ENCODE measurements at regions not wholly inside any gene's neighbourhood (a gene's known extent, or its start where the extent isn't known, plus 50 kb on each side); places are given as distances from the start of the nearest gene placed in this dataset.

GRCh38 chr3:64865839-64866570 lies 178.2 kb upstream of the ADAMTS9 start:
- TF ChIP-seq FOXP2 (optimal IDR thresholded peaks at IDR 0.05; ENCODE audit: control extremely low read depth, extremely low read length, insufficient read depth): no peak
- TF ChIP-seq POLR2AphosphoS5 (IDR thresholded peaks at IDR 0.05; ENCODE audit: borderline replicate concordance, low read depth, low read length): no peak
- no peak for TF ChIP-seq EZH2 (IDR thresholded peaks at IDR 0.05)
- DNase-seq (ENCODE audit: low read depth, low spot score): no peak
- Histone ChIP-seq H3K4me3 (no peak overlapping the region), H3K9ac (ENCODE audit: insufficient read length) (no peak overlapping the region), H3K9me3 (ENCODE audit: low read depth, low read length) (no peaks in the 10 kb centered on the region), H3K36me3 (ENCODE audit: insufficient read depth, low read length) (no peaks in the 10 kb centered on the region), H3K27ac (peak overlapping the region; percentile 68; the same call in 1 of the 2 replicates)

- Histone ChIP-seq H3K27ac (no peak overlapping the region), H3K4me3 (no peak overlapping the region), H3K36me3 (ENCODE audit: insufficient read depth, low read length) (no peaks in the 10 kb centered on the region), H3K9me3 (ENCODE audit: low read depth, low read length) (no peaks in the 10 kb centered on the region), H3K9ac (ENCODE audit: insufficient read length) (no peak overlapping the region)
- TF ChIP-seq FOXP2 (optimal IDR thresholded peaks at IDR 0.05; ENCODE audit: control extremely low read depth, extremely low read length, insufficient read depth) (no peak), POLR2AphosphoS5 (IDR thresholded peaks at IDR 0.05; ENCODE audit: borderline replicate concordance, low read depth, low read length) (no peak)
- DNase-seq (ENCODE audit: low read depth, low spot score): no peak
These were observed 175.7 kb upstream of the ADAMTS9 start for GRCh38 chr3:64863226-64864212.

GRCh38 chr3:64861684-64862083 lies 173.9 kb upstream of the ADAMTS9 start:
- no peak for DNase-seq (ENCODE audit: low read depth, low spot score)
- no peak overlapping the region for H3K27ac ChIP-seq
- TF ChIP-seq FOXP2 (optimal IDR thresholded peaks at IDR 0.05; ENCODE audit: control extremely low read depth, extremely low read length, insufficient read depth): no peak
- no peak for TF ChIP-seq POLR2AphosphoS5 (IDR thresholded peaks at IDR 0.05; ENCODE audit: borderline replicate concordance, low read depth, low read length)
- no peak for TF ChIP-seq EZH2 (IDR thresholded peaks at IDR 0.05)
- H3K4me3 ChIP-seq: no peak overlapping the region
- H3K36me3 ChIP-seq (ENCODE audit: insufficient read depth, low read length): no peaks in the 10 kb centered on the region
- H3K9ac ChIP-seq (ENCODE audit: insufficient read length): no peak overlapping the region
- H3K9me3 ChIP-seq (ENCODE audit: low read depth, low read length): no peaks in the 10 kb centered on the region

GRCh38 chr3:64860536-64860870 lies 172.7 kb upstream of the ADAMTS9 start:
- no peaks in the 10 kb centered on the region for H3K9me3 ChIP-seq (ENCODE audit: low read depth, low read length)
- no peak overlapping the region for H3K4me3 ChIP-seq
- no peaks in the 10 kb centered on the region for H3K36me3 ChIP-seq (ENCODE audit: insufficient read depth, low read length)
- DNase-seq (ENCODE audit: low read depth, low spot score): no peak
- TF ChIP-seq FOXP2 (optimal IDR thresholded peaks at IDR 0.05; ENCODE audit: control extremely low read depth, extremely low read length, insufficient read depth) (no peak), EZH2 (IDR thresholded peaks at IDR 0.05) (no peak), POLR2AphosphoS5 (IDR thresholded peaks at IDR 0.05; ENCODE audit: borderline replicate concordance, low read depth, low read length) (no peak)
- peak overlapping the region; percentile 68; the same call in 1 of the 2 replicates for H3K27ac ChIP-seq
- no peak overlapping the region for H3K9ac ChIP-seq (ENCODE audit: insufficient read length)

- TF ChIP-seq EZH2 (IDR thresholded peaks at IDR 0.05): no peak
- TF ChIP-seq FOXP2 (optimal IDR thresholded peaks at IDR 0.05; ENCODE audit: control extremely low read depth, extremely low read length, insufficient read depth): no peak
- peak overlapping the region; percentile 68; the same call in 1 of the 2 replicates for H3K27ac ChIP-seq
- H3K4me3 ChIP-seq: no peak overlapping the region
- H3K36me3 ChIP-seq (ENCODE audit: insufficient read depth, low read length): no peaks in the 10 kb centered on the region
- H3K9ac ChIP-seq (ENCODE audit: insufficient read length): no peak overlapping the region
- DNase-seq (ENCODE audit: low read depth, low spot score): no peak
- no peaks in the 10 kb centered on the region for H3K9me3 ChIP-seq (ENCODE audit: low read depth, low read length)
These were observed 172.1 kb upstream of the ADAMTS9 start for GRCh38 chr3:64859625-64860535.

- TF ChIP-seq POLR2AphosphoS5 (IDR thresholded peaks at IDR 0.05; ENCODE audit: borderline replicate concordance, low read depth, low read length) (no peak), EZH2 (IDR thresholded peaks at IDR 0.05) (no peak), FOXP2 (optimal IDR thresholded peaks at IDR 0.05; ENCODE audit: control extremely low read depth, extremely low read length, insufficient read depth) (no peak)
- Histone ChIP-seq H3K4me3 (0 out of 2 replicates have a peak overlapping the region, but pooled peaks have one; percentile 40), H3K9me3 (ENCODE audit: low read depth, low read length) (no peaks in the 10 kb centered on the region), H3K9ac (ENCODE audit: insufficient read length) (no peak overlapping the region), H3K36me3 (ENCODE audit: insufficient read depth, low read length) (no peaks in the 10 kb centered on the region), H3K27ac (peak overlapping the region; percentile 36; the same call in 1 of the 2 replicates)
- no peak for DNase-seq (ENCODE audit: low read depth, low spot score)
These were observed 169.2 kb upstream of the ADAMTS9 start for GRCh38 chr3:64856977-64857516.

- no peaks in the 10 kb centered on the region for H3K36me3 ChIP-seq (ENCODE audit: insufficient read depth, low read length)
- H3K9me3 ChIP-seq (ENCODE audit: low read depth, low read length): no peaks in the 10 kb centered on the region
- H3K4me3 ChIP-seq: no peak overlapping the region
- DNase-seq (ENCODE audit: low read depth, low spot score): no peak
- H3K27ac ChIP-seq: peak overlapping the region; percentile 36; the same call in 1 of the 2 replicates
- TF ChIP-seq POLR2AphosphoS5 (IDR thresholded peaks at IDR 0.05; ENCODE audit: borderline replicate concordance, low read depth, low read length) (no peak), EZH2 (IDR thresholded peaks at IDR 0.05) (no peak), FOXP2 (optimal IDR thresholded peaks at IDR 0.05; ENCODE audit: control extremely low read depth, extremely low read length, insufficient read depth) (no peak)
- H3K9ac ChIP-seq (ENCODE audit: insufficient read length): no peak overlapping the region
These were observed 168.3 kb upstream of the ADAMTS9 start for GRCh38 chr3:64856106-64856505.

Data from SK-N-MC (cell line).